ENCODE measurements at regions not wholly inside any gene's neighbourhood (a gene's known extent, or its start where the extent isn't known, plus 50 kb on each side); places are given as distances from the start of the nearest gene placed in this dataset.

DNA sequence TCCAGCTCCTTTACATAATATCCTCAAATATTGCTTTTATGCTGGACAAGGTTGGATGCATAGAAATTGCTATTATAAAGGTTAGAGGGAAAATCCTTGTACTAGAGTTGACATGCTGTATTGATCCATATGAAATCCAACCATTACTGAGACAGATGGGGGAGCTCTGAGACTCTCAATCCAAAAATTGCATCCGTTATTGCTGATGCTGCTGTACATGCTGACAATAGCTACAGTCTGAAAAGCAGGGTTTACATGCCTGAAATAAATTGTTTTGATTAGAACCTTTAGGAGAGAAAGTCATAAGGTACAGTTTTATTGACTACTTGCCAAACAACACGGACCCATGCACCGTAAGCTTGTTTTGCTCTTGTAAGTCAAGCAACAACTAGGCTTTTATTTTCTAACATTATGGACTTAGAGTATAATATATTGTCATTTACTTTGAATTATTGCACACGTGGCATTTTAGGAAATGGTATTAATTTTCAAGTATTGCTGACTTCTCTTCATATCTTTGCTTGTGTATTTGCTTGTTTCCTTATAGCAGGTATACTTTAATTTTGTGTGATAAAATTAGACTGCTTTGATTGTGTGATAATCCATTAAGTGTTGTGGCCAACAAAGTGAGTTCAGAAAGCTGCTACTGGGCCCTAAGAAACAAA, 1365.2 kb downstream of the STIM2 start:
- TF ChIP-seq, protein P1, sequence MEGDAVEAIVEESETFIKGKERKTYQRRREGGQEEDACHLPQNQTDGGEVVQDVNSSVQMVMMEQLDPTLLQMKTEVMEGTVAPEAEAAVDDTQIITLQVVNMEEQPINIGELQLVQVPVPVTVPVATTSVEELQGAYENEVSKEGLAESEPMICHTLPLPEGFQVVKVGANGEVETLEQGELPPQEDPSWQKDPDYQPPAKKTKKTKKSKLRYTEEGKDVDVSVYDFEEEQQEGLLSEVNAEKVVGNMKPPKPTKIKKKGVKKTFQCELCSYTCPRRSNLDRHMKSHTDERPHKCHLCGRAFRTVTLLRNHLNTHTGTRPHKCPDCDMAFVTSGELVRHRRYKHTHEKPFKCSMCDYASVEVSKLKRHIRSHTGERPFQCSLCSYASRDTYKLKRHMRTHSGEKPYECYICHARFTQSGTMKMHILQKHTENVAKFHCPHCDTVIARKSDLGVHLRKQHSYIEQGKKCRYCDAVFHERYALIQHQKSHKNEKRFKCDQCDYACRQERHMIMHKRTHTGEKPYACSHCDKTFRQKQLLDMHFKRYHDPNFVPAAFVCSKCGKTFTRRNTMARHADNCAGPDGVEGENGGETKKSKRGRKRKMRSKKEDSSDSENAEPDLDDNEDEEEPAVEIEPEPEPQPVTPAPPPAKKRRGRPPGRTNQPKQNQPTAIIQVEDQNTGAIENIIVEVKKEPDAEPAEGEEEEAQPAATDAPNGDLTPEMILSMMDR (IDR thresholded peaks at IDR 0.05) = no peak; the same call in 1 of the 2 replicates

DNA sequence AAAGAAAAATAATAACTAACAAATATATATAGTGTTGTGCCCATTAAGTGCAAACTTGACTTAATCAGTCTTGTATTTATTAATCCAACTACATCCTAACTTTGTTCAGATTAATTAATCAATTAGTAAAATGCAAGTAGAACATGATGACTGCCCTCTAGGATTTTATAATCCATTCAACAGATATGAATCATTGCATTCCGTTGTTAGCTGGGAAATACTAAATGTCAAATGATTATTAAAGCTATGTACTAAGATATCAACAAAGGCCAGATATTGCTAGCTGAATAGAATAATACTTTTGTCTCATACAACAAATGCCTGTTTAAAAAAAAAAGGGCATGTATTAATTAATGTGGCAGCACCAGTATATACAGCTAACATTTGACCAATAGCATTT, 1366.3 kb downstream of the STIM2 start:
- TF ChIP-seq, protein P1 (IDR thresholded peaks at IDR 0.05) = no peak

DNA sequence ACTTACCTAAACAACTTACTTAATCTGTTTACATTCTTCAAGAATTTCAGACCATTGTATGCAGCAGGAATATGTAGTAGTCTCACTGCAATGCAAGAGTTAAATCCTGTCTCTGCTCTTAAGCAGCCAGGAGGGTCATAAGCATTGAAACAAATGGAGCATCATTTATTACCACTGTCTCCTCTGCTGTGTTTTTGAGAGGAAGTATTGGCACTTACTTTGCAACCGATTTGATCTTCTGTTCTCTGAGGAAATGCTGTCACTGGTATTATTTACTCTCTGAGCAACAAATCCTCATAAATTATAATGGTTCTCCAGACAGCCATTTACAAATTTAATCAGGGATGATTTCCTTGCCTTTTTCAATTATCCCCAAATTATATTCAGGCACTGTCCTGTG, 1367.1 kb downstream of the STIM2 start:
- TF ChIP-seq, protein P1 (IDR thresholded peaks at IDR 0.05) = no peak

DNA sequence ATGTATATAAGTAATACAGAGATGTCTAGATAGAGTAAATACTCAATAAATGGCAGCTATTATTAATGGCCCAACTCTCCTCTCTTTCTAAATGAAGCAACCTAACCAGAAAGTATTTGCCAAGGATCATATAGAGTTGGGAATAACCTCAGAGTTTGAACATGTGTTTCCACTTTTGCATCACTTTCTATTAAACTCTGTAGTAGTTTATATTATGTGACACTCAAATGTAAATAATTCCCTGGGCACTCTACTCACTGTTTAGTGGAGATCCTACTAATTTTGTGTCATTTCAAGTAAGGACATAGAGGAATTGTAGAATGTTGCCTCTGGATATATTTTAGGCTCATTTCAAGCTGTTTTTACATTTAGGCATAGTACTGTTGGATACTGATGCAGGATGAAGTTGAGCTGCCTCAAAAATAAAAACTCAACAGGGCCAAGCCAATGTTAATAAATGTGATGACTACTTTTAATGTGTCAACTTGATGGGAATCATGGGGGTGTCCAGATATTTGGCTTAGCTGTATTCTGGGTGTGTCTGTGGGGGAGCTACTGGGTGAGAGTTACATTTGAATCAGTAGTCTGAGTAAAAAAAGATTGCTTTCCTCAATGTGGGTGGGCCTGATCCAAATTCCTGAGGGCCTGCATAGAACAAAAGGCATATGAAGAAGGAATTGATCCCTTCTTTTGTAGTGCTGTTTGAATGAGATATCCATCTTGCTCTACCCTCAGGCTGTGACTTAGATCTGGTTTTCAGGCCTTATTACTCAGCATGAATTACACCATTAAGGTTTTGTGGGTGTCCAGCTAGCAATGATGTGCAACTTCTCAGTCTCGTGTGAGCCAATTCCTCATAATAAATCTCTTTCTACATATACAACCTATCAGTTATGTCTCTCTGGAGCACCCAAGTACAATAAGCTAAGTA, 1368.2 kb downstream of the STIM2 start:
- TF ChIP-seq, protein P1 (IDR thresholded peaks at IDR 0.05) = no peak

DNA sequence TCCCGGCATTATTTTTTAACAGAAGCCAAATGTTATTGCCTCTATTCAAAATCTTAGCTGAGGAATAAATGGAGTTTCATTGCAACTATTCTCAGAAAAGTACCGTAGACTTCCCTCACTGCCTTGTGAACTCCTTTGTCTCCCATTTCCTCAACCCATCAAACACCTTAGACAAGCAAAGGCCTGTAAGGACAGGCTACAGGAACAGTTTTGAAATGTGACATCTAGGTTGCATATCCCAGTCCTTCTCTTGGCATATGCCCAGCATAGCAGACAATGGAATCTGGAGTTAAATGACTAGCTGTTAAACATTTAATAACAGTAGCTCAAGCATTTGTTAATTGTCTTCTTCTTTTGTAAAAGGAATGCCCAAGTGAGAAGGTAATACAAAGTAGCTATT, 1371.7 kb downstream of the STIM2 start:
- TF ChIP-seq, protein P1 (IDR thresholded peaks at IDR 0.05) = no peak

DNA sequence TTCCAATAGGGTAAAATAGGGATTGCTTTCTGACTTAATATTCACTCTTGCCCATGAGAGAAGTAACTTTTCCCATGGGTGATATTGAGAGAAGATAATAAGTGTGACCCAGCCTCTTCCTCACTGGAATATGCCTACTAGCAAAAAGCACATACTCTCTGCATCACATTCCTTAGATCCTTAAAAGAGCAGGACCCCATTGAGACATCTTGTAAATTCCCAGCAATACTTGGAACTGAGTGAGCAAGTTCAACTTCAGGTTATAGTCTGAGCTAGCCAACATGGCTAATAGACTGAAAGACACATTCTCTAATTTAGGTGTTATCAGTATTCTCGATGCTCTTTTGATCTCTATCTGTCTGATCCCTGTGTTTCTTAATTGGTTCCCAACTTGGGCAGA, 1372.3 kb downstream of the STIM2 start:
- TF ChIP-seq, protein P1 (IDR thresholded peaks at IDR 0.05) = no peak

DNA sequence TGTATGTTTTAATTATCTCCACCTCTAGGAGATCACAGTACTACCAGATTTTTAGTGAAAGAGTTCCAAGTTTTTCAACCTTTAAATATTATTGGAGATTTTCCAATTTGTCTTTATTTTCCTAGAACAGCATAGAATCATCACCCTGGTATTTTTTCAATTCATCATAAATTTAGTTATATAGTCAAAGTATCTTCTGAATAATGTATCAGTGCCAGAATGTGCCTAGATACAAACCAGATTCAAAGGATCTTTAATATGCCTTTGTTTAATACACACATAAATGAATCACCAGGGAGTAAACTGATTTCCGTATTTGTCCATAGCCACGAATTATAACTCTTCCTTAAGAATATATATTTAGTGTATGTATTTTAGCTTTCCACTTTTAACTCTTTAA, 1373.1 kb downstream of the STIM2 start:
- TF ChIP-seq, protein P1 (IDR thresholded peaks at IDR 0.05) = no peak
